Activated CD4-positive, alpha-beta T cell treated with anti-CD3 and anti-CD28 coated beads, Interleukin-10, Interleukin-2, amounts not matched to agents 100 ng/mL and 50 ng/mL, durations not matched to agents 16 hours and 8 hours (primary cell): ENCODE measurements at regions not wholly inside any gene's neighbourhood (a gene's known extent, or its start where the extent isn't known, plus 50 kb on each side); places are given as distances from the start of the nearest gene placed in this dataset.

Experiments
- DNase-seq: peaks from one replicate; pipeline ENCODE4 v3.0.0-alpha.2; 2020

GRCh38 chrX:115494161-115494560 lies 66.8 kb upstream of the PLS3 start:
- DNase-seq: no peak

- DNase-seq: no peak
These were observed 61.7 kb upstream of the PLS3 start for GRCh38 chrX:115499112-115499805.

GRCh38 chrX:115503099-115503498 lies 57.9 kb upstream of the PLS3 start:
- DNase-seq: no peak

- no peak for DNase-seq
These were observed 56.8 kb upstream of the PLS3 start for GRCh38 chrX:115504167-115504566.
